A549 (cell line): ENCODE measurements at regions not wholly inside any gene's neighbourhood (a gene's known extent, or its start where the extent isn't known, plus 50 kb on each side); places are given as distances from the start of the nearest gene placed in this dataset.
"Not testable (repeated sequence)": the region's sequence is repeated elsewhere in the genome, so short reads cannot be mapped to it uniquely, and the experiment has no call there.

Experiments used
- ATAC-seq, 2 experiments: fragments of 200-7000 bp in 1 of 2; fragments of >200 bp in 1 of 2; cut with Nextera tagmentation in 1 of 2; cut with Tn5 transposase in 1 of 2; 3 replicates each; pipeline versions ENCODE4 v1.8.0 to v1.9.1; 2018 to 2020; ENCODE audit warnings: mild to moderate bottlenecking in 1 of 2, moderate library complexity in 1 of 2
- CTCF ChIA-PET: fragments of 300-600 bp; sonication (Branson Sonifier 250); formaldehyde crosslinking; extraction: SDS; loops from one replicate; lab custom pipeline; 2021; ENCODE audit warnings: antibody characterized with exemption, inconsistent platforms; lab: Yijun Ruan, JAX
- POLR2A ChIA-PET: fragments of 350-600 bp; formaldehyde crosslinking; extraction: SDS; loops from one replicate; lab custom pipeline; 2021; ENCODE audit warnings: antibody characterized with exemption, inconsistent platforms; lab: Yijun Ruan, JAX
- DNase-seq, 2 experiments: peaks; one replicate each; pipeline versions ENCODE4 v3.0.0 to v3.0.0-alpha.2; 2011 to 2016; ENCODE audit warnings: low read depth in 1 of 2, low spot score in 1 of 2
- FAIRE-seq: peaks from 2 replicates; lab custom pipeline; 2011; peaks lifted over from hg19 to GRCh38; lab: Jason Lieb, UNC
- H3K27ac ChIP-seq, 2 experiments: fragments of >200 bp; sonication (Bioruptor Twin); formaldehyde crosslinking; 3 replicates each; pipeline ENCODE4 v1.5.1; 2016 to 2017
- H3K4me1 ChIP-seq: fragments of >200 bp; sonication (Bioruptor Twin); formaldehyde crosslinking; 3 replicates; pipeline ENCODE4 v1.6.1; 2016
- H3K4me2 ChIP-seq: fragments of >200 bp; sonication (Bioruptor Twin); formaldehyde crosslinking; 3 replicates; pipeline ENCODE4 v1.6.1; 2016
- H3K4me3 ChIP-seq: fragments of >200 bp; sonication (Bioruptor Twin); formaldehyde crosslinking; 3 replicates; pipeline ENCODE4 v1.5.1; 2016
- H3K9me3 ChIP-seq: fragments of >200 bp; sonication (Bioruptor Twin); formaldehyde crosslinking; 3 replicates; pipeline ENCODE4 v1.6.1; 2016
- WGBS: methylation state at CpG from one replicate; pipeline ENCODE4 v1.1.6; 2017; ENCODE audit errors: missing lambda C conversion rate; 5-methylcytosine and 5-hydroxymethylcytosine counted together

DNA sequence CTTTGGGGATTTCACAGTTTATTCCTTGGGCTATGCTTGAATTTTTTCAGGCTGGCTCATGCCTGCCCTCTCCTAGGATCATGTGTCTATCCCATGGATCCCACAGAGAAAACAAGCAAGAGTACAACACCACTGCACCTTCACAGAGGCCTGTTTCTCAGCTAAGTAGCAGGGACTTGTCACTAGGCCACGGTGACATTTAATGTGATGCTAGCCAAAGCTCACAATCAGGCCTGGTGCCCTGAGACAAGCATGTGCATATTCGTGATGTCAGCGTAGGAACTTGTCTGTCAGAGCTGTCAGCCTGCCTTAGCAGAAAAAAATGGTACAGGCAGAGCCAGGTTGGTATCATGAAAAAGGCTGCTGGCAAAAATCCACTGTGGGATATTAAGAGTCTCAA, 173.1 kb downstream of the TSPY2 start:
- H3K4me1 ChIP-seq, H3K4me3 ChIP-seq, ATAC-seq, H3K4me2 ChIP-seq, H3K9me3 ChIP-seq, CTCF ChIA-PET, POLR2A ChIA-PET, H3K27ac ChIP-seq, FAIRE-seq, DNase-seq: not testable (repeated sequence)
- no CpG with 5 or more reads among the region's 3 CpGs for WGBS

DNA sequence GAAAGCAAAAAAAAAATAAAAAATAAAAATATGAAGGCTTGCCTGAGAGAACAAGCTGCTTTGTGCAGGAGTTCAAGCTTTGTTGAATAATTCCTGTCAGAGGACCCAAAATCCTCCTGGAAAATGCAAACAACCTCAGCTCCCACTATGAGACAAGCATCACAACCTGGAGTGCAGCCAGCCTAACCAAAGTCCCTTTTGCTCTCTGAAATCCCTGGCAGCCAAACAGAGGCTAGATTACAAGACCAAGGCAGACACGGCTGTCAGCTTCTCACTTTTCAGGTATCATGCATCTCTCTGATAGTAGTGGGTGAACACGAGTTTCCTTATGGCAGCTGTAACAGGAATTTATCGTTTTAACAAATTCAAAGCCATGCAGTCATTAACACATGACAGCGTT, 180.7 kb downstream of the TSPY2 start:
- H3K27ac ChIP-seq, POLR2A ChIA-PET, FAIRE-seq, H3K4me3 ChIP-seq, H3K4me1 ChIP-seq, H3K9me3 ChIP-seq, CTCF ChIA-PET, DNase-seq, ATAC-seq, H3K4me2 ChIP-seq: not testable (repeated sequence)
- WGBS = no CpG with 5 or more reads among the region's 4 CpGs

DNA sequence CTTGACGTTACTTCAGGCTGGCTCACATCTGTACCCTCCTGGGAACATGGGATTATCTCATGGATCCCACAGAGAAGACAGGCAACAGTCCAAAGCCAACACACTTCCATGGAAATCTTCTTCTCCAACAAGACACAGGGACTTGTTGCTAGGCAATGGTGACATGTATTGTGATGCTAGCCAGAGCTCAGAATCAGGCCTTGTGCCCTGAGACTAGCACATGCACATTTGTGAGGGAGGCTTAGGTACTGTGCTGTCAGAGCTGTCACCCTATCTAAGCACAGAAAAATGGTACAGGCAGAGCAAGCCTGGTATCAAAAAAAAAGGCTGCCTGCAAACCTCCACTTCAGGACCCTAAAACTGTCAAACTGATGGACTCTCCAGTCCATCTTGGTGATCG, 199.5 kb downstream of the TSPY2 start:
- H3K4me3 ChIP-seq, H3K9me3 ChIP-seq, POLR2A ChIA-PET, H3K27ac ChIP-seq, FAIRE-seq, ATAC-seq, CTCF ChIA-PET, DNase-seq, H3K4me1 ChIP-seq, H3K4me2 ChIP-seq: not testable (repeated sequence)
- no CpG with 5 or more reads among the region's 2 CpGs for WGBS

DNA sequence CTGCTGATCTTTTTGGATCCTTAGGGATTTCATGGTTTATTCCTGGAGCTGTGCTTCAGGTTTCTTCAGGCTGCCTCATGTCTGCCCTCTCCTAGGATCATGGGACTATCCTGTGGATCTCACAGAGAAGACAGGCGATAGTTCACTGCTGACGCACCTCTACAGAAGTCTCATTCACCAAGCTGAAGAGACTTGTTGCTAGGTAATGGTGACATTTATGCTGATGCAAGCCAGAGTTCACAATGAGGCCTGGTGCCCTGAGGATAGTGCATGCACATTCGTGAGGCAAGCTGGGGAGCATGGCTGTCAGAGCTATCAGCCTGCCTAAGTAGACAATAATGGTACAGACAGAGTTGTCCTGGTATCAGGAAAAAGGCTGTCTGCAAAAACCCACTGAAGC, 201.4 kb downstream of the TSPY2 start:
- H3K4me2 ChIP-seq, POLR2A ChIA-PET, H3K4me1 ChIP-seq, CTCF ChIA-PET, H3K27ac ChIP-seq, H3K9me3 ChIP-seq, ATAC-seq, FAIRE-seq, DNase-seq, H3K4me3 ChIP-seq: not testable (repeated sequence)
- no CpG with 5 or more reads among the region's 3 CpGs for WGBS

DNA sequence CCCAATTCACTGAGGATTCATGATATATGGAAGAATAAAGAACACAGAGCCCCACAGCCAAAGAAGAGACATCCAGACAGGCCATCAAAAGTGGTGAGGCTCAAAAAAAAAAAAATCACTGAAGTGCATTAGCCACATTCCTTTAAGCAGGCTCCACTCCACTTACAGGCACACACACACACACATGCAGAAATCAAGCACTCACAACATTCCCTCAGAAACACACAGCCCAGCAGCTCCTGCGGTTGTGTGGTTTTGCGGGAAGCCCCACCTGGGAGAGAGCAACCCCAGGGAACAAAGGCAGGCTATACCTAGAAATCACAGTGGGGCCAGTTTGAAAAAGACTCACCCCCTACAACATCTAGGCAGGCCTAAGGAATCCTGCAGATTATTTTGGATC, 222.3 kb downstream of the TSPY2 start:
- DNase-seq, H3K9me3 ChIP-seq, POLR2A ChIA-PET, H3K4me3 ChIP-seq, H3K27ac ChIP-seq, H3K4me2 ChIP-seq, H3K4me1 ChIP-seq, FAIRE-seq, CTCF ChIA-PET, ATAC-seq: not testable (repeated sequence)
- WGBS = no CpG with 5 or more reads among the region's 2 CpGs

DNA sequence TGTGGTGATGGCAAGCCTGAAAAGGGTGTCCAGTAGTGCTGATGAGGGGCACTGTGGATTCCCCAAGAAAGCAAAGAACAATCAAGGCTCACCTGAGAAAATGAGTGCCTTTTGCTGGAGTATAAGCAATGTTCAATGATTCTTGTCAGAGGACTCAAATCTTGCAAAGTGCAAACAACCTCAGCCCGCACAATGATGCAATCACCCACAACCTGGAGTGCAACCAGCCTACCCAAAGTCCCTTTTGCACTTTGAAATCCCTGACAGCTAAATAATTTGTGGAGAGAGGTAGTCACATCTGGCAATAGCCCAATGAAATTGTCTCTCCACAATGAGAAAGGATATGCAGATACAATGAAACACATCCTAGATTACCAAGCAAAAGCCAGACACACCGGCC, 225.8 kb downstream of the TSPY2 start:
- ATAC-seq, POLR2A ChIA-PET, H3K4me3 ChIP-seq, H3K4me1 ChIP-seq, H3K9me3 ChIP-seq, H3K4me2 ChIP-seq, CTCF ChIA-PET, FAIRE-seq, DNase-seq, H3K27ac ChIP-seq: not testable (repeated sequence)
- WGBS = no CpG with 5 or more reads among the region's 2 CpGs

DNA sequence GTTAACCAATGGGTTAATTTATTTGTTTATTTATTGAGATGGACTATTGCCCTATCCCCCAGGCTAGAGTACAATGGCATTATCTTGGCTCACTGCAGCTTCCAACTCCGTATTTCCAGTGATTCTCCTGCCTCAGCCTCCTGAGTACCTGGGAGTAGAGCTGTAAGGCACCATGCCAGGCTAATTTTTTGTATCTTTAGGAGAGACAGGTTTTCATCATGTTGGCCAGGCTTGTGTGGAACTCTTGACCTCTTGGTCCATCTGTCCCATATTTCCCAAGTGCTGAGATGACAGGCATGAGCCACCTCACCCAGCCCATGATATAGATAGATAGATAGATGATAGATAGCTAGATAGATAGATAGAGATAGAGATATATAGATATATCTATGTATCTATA, 249.4 kb downstream of the TSPY2 start:
- POLR2A ChIA-PET, DNase-seq, CTCF ChIA-PET, H3K4me2 ChIP-seq, H3K9me3 ChIP-seq, H3K27ac ChIP-seq, H3K4me3 ChIP-seq, ATAC-seq, FAIRE-seq, H3K4me1 ChIP-seq: not testable (repeated sequence)
- 0% methylated on average over 1 of the region's 1 CpG for WGBS

DNA sequence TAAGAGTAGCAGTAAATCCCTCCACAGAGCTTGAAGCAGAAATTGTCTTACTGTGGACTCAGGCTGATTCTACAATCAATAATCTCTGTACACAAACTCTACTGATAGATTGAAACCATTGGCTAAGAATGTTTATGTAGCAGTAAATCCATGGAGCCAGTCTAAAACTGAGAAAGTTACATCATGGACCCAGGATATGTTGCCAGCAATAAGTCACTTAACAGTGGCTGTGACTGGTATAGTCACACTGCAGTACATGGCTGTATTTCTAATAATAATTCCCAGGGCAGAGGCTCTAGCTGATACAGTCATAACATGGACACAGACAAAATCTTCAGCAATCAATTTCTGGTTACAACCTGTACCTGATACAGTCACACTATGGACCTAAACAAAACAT, 262.8 kb downstream of the TSPY2 start:
- H3K4me3 ChIP-seq, H3K4me2 ChIP-seq, CTCF ChIA-PET, DNase-seq, H3K27ac ChIP-seq, ATAC-seq, H3K4me1 ChIP-seq, H3K9me3 ChIP-seq, FAIRE-seq, POLR2A ChIA-PET: not testable (repeated sequence)

DNA sequence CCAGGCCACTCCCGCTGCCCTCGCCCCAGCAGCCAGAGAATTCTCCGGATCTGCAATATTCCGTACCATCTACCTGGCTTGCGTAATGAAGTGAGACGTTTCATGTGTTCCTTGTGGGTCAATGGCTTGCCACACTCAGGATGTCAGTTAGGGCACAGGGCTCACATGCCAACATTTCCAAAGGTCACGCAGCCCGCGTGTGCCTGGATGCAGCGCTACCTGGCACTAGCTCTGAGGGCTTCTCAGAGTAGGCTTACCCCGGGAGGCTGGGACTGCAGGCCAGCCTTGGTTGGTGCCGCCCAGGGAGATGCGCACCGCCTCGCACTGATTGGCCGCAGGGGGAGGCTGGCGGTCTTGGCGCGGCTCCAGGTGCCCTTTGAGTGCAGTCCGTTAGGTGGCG, 274.0 kb downstream of the TSPY2 start:
- CTCF ChIA-PET, H3K4me2 ChIP-seq, ATAC-seq, DNase-seq, H3K9me3 ChIP-seq, H3K27ac ChIP-seq, FAIRE-seq, H3K4me1 ChIP-seq, POLR2A ChIA-PET, H3K4me3 ChIP-seq: not testable (repeated sequence)
- no CpG with 5 or more reads among the region's 21 CpGs for WGBS

DNA sequence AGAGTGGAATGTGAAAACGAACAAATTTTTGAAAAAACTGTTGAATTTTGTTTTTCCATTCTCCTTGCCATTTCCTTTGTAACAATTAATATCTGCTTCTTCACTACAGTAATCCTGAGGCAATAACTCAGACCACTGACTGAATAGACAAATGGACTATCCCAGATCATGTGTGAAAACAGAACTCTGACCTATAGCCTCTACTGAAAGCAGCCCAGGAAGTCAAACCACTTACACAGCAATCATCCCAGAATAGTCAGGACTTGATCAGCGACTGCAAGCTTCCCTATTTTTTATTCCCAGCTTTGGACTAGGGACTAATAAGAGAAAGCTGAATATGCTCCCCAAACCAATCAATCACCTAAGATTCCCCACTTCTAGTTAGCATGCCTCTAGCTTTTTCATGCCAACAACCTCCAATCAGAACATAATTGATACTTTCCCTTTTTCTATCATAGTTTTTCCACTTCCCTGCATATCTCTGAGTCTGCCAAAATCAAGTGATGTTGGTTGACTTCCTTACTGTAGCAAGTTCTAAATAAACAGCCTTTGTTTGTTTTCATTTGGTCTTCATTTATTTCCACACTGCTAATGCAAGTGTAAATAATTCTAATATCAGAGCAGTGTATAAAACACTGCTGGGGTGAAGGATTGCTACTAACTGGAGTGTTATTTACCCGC, 298.2 kb downstream of the TSPY2 start:
- H3K27ac ChIP-seq, POLR2A ChIA-PET, DNase-seq, H3K4me1 ChIP-seq, CTCF ChIA-PET, ATAC-seq, H3K4me3 ChIP-seq, H3K4me2 ChIP-seq, H3K9me3 ChIP-seq: not testable (repeated sequence)
- WGBS = 7% methylated on average over 3 of the region's 3 CpGs
- FAIRE-seq = peak; percentile 68

DNA sequence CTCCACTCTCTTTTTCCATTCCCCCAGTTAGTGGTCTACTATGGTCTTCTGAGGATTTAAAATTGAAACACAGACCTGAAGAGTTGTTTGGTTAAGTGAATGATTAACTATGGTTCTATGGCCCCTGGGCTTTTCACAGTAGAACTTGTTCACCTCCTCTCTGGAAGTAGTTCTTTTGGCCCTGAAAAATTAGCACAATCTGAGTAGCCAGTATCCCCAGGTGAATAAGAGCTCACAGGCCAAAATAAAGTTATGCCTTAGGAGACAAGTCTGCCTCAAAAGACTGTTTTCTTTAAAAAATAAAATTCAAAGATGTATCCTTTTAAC, 298.7 kb downstream of the TSPY2 start:
- H3K4me2 ChIP-seq, POLR2A ChIA-PET, H3K4me3 ChIP-seq, H3K27ac ChIP-seq, H3K4me1 ChIP-seq, DNase-seq, ATAC-seq, CTCF ChIA-PET, H3K9me3 ChIP-seq: not testable (repeated sequence)
- peak; percentile 68 for FAIRE-seq

DNA sequence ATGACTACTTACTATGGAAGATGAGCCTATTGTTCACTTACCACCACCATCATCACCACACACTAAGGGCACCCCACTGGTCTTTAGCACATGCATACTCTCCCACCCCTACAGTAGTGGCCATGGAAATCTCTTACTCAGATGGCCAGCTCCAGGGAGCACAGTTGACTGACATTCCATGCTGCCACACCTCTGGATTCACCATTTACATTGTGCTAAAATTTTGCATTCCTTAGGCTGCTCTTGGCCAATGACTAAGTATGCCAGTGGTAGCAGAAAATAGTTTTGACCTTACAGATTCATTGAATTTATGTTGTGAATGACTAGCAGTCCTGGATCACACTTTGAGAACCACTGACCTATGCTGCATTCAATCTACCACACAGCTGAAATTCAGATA, 306.9 kb downstream of the TSPY2 start:
- H3K4me1 ChIP-seq, H3K4me2 ChIP-seq, POLR2A ChIA-PET, DNase-seq, CTCF ChIA-PET, H3K4me3 ChIP-seq, FAIRE-seq, H3K27ac ChIP-seq, ATAC-seq, H3K9me3 ChIP-seq: not testable (repeated sequence)
